ENCODE measurements at regions not wholly inside any gene's neighbourhood (a gene's known extent, or its start where the extent isn't known, plus 50 kb on each side); places are given as distances from the start of the nearest gene placed in this dataset.

DNA sequence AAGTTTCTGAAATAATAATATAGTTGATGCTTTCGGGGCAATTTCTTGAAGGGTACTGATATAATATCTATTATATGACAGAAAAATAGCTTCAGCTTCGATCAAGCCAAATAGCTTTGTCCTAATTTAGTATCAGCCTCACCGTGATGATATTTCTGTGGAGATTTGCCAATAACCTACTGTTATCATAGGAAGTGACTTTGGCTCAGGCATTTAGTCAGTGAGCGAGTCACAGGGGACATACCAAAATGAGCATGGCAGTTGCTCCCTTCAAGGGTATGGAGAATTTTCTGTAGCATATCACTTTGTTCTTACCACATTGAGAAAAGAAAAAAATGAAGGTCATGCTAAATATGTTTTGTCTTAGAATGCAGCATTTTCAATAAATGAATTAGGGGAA, 767.6 kb upstream of the SLITRK1 start:
- TF ChIP-seq POLR2AphosphoS5 (IDR thresholded peaks at IDR 0.05; ENCODE audit: low read depth) (no peak), SPI1 (IDR thresholded peaks at IDR 0.05; ENCODE audit: borderline replicate concordance, low read depth) (no peak), GABPA (IDR thresholded peaks at IDR 0.05; ENCODE audit: low read depth) (no peak)
- TF ChIP-seq, protein P1, sequence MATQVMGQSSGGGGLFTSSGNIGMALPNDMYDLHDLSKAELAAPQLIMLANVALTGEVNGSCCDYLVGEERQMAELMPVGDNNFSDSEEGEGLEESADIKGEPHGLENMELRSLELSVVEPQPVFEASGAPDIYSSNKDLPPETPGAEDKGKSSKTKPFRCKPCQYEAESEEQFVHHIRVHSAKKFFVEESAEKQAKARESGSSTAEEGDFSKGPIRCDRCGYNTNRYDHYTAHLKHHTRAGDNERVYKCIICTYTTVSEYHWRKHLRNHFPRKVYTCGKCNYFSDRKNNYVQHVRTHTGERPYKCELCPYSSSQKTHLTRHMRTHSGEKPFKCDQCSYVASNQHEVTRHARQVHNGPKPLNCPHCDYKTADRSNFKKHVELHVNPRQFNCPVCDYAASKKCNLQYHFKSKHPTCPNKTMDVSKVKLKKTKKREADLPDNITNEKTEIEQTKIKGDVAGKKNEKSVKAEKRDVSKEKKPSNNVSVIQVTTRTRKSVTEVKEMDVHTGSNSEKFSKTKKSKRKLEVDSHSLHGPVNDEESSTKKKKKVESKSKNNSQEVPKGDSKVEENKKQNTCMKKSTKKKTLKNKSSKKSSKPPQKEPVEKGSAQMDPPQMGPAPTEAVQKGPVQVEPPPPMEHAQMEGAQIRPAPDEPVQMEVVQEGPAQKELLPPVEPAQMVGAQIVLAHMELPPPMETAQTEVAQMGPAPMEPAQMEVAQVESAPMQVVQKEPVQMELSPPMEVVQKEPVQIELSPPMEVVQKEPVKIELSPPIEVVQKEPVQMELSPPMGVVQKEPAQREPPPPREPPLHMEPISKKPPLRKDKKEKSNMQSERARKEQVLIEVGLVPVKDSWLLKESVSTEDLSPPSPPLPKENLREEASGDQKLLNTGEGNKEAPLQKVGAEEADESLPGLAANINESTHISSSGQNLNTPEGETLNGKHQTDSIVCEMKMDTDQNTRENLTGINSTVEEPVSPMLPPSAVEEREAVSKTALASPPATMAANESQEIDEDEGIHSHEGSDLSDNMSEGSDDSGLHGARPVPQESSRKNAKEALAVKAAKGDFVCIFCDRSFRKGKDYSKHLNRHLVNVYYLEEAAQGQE (IDR thresholded peaks at IDR 0.05; ENCODE audit: insufficient replicate concordance, low read depth): no peak
- TF ChIP-seq, protein P2, sequence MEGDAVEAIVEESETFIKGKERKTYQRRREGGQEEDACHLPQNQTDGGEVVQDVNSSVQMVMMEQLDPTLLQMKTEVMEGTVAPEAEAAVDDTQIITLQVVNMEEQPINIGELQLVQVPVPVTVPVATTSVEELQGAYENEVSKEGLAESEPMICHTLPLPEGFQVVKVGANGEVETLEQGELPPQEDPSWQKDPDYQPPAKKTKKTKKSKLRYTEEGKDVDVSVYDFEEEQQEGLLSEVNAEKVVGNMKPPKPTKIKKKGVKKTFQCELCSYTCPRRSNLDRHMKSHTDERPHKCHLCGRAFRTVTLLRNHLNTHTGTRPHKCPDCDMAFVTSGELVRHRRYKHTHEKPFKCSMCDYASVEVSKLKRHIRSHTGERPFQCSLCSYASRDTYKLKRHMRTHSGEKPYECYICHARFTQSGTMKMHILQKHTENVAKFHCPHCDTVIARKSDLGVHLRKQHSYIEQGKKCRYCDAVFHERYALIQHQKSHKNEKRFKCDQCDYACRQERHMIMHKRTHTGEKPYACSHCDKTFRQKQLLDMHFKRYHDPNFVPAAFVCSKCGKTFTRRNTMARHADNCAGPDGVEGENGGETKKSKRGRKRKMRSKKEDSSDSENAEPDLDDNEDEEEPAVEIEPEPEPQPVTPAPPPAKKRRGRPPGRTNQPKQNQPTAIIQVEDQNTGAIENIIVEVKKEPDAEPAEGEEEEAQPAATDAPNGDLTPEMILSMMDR (IDR thresholded peaks at IDR 0.05; ENCODE audit: insufficient read depth, low read length): no peak
- Histone ChIP-seq H3K27me3 (ENCODE audit: insufficient read depth, poor library complexity, severe bottlenecking) (no peaks in the 10 kb centered on the region), H3K27ac (replicated peaks) (no peak overlapping the region), H3K4me3 (replicated peaks; ENCODE audit: insufficient read depth, low read length) (no peak overlapping the region)
- DNase-seq (ENCODE audit: low read depth in 1 of 2, low spot score in 1 of 2): no peak

DNA sequence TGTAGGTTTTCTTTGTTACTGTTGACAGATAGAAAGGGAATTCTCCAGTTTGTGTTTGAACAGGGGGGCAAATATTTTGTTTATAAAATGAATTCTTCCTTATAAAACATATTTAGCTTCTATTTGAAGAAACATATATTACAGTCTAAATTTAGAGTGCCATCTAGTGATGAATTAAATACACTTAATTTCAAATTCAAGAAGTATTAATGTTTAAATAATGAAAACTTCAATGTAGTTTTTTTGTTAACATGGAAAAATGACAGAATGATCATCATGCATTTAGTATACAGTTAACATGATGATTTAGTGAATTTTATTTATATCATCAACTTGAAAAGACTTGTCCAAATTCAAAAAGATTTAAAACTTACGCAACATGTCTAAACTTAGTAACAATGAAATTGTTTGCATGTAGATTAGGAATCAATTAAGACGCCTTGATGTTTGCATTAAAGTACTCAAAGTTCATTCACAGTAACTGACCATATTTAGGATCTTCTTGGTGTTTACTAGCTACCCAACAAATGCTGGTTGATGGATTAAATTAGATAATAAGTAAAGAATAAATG, 765.9 kb upstream of the SLITRK1 start:
- TF ChIP-seq POLR2AphosphoS5 (IDR thresholded peaks at IDR 0.05; ENCODE audit: low read depth): no peak
- no peak for TF ChIP-seq SPI1 (IDR thresholded peaks at IDR 0.05; ENCODE audit: borderline replicate concordance, low read depth)
- no peak for TF ChIP-seq GABPA (IDR thresholded peaks at IDR 0.05; ENCODE audit: low read depth)
- TF ChIP-seq, protein P2 (IDR thresholded peaks at IDR 0.05; ENCODE audit: insufficient read depth, low read length): no peak
- TF ChIP-seq, protein P1 (IDR thresholded peaks at IDR 0.05; ENCODE audit: insufficient replicate concordance, low read depth): no peak
- no peak overlapping the region for H3K4me3 ChIP-seq (replicated peaks; ENCODE audit: insufficient read depth, low read length)
- no peak for DNase-seq (ENCODE audit: low read depth in 1 of 2, low spot score in 1 of 2)
- no peaks in the 10 kb centered on the region for H3K27me3 ChIP-seq (ENCODE audit: insufficient read depth, poor library complexity, severe bottlenecking)
- H3K27ac ChIP-seq (replicated peaks): no peak overlapping the region

DNA sequence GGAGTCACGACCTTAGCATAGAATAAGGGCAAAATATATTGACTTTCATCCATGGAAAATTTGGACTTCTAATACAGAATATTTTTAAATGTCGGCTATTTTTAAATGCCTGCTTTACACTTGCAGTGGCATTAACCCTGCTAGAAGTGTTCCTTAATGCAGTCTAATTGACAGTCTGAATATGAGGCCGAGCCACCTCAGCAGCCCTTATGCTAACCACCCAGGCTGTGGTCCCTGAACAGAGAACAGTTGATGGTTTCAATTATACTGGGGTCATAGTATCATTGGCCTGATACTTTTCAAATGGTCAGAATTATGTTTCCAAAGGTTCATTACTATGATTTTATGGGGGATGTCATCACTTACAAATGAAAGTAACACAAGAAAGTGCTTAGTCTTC, 764.7 kb upstream of the SLITRK1 start:
- no peak for DNase-seq (ENCODE audit: low read depth in 1 of 2, low spot score in 1 of 2)
- H3K27me3 ChIP-seq (ENCODE audit: insufficient read depth, poor library complexity, severe bottlenecking): no peaks in the 10 kb centered on the region
- TF ChIP-seq SPI1 (IDR thresholded peaks at IDR 0.05; ENCODE audit: borderline replicate concordance, low read depth): no peak
- TF ChIP-seq, protein P1 (IDR thresholded peaks at IDR 0.05; ENCODE audit: insufficient replicate concordance, low read depth): no peak
- no peak for TF ChIP-seq POLR2AphosphoS5 (IDR thresholded peaks at IDR 0.05; ENCODE audit: low read depth)
- TF ChIP-seq GABPA (IDR thresholded peaks at IDR 0.05; ENCODE audit: low read depth): no peak
- TF ChIP-seq, protein P2 (IDR thresholded peaks at IDR 0.05; ENCODE audit: insufficient read depth, low read length): no peak
- H3K27ac ChIP-seq (replicated peaks): no peak overlapping the region
- H3K4me3 ChIP-seq (replicated peaks; ENCODE audit: insufficient read depth, low read length): no peak overlapping the region
